Fibroblast of skin of right quadriceps (primary cell): ENCODE measurements at regions not wholly inside any gene's neighbourhood (a gene's known extent, or its start where the extent isn't known, plus 50 kb on each side); places are given as distances from the start of the nearest gene placed in this dataset.
"Not testable (repeated sequence)": the region's sequence is repeated elsewhere in the genome, so short reads cannot be mapped to it uniquely, and the experiment has no call there.

ENCODE experiments used
- DNase-seq: peaks from one replicate; pipeline ENCODE4 v3.0.0-alpha.2; 2013

DNA sequence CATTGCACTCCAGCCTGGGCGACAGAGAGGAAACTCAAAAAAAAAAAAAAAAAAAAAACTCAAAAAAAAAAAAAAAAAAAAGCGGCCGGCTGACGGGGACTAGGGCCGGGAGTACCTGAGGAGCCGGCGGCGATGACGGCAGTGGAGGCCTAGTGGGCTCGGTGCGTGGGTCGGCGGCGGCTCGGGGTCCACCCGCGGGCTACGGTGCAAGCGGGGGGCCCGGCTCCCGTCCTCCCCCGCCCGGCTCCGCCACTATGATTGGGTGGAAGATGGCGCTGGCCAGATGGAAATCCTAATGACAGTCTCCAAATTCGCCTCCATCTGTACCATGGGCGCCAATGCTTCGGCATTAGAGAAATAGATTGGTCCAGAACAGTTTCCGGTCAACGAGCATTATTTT, 190.7 kb downstream of the TGIF2LX start:
- DNase-seq, result not testable (repeated sequence)

- not testable (repeated sequence) for DNase-seq
These were observed 213.2 kb downstream of the TGIF2LX start for GRCh38 chrX:90134947-90135346.

DNA sequence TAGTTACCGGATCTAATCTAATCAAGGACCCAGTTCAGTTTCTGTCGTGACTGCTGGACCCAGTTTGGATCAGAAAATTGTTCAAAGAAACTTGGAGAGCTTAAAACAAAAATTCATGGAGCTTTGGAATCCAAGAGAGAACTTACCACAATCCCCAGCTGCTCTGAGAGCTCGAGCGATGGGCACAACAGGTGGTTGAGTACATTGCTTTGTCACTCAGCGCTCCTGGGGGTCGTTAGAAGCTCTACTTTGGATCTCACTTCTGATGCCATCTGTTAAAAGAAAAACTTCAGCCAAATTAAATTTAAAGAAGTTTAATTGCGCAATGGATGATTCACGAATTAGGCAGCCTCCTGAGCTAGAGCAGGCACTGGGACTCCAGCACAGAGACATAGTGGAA, 257.3 kb downstream of the TGIF2LX start:
- not testable (repeated sequence) for DNase-seq

DNA sequence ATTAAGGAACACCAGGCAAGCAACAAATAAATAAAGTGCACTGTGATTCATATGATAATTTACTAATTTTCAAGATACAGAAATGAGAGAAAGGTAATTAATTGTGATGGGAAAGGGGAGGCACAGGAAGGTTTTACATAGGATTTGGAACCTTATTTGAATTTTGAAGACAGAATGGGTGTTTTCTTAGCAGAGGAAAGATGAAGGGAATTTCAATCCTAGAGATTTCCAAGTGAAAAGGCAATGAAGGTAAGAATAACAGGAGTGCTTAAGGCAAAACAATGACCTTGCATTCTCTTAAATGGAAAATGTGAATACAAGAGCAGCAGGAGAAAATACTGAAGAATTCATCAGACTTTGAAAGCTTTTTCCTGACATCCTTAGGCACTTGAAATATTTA, 267.3 kb downstream of the TGIF2LX start:
- not testable (repeated sequence) for DNase-seq

DNA sequence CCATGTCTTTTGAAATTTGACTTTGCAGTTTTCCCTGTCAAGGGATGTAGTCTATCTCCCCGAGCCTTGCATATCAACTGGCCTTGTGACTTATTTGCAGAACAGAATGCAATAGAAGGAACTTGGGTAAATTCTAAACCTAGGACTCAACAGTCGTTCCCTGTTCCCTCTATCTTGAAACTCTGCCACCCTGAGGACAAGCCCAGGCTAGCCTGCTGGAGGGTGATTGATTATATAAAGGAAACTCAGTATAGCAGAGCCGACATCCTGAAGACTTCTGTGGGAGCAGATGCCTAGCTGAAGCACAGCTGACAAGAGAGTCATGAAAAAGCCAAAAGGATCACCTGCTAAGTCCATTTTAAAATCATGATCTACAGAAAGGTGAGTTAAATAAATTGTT, 285.1 kb downstream of the TGIF2LX start:
- not testable (repeated sequence) for DNase-seq

GRCh38 chrX:90222620-90223019, 300.9 kb downstream of the TGIF2LX start:
- not testable (repeated sequence) for DNase-seq

DNA sequence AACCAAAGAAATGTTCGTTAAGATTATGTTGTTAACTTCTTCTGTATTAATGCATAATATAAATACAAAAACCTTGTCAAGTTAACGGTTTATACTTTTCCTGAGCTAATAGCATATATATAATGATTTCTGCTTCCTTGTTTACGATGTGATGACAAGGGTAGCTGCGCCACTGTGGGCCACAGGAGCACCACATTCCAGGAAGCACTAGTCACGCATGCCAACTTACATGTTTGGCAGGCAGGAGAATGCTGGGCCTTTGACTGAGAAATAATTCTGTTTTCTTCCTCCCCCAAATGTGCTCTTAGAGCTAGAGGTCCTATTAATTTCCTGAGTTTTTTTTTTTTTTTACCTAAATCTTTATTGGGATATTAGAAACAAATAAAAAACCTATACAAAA, 349.9 kb downstream of the TGIF2LX start:
- DNase-seq, result peak; percentile 0
